ENCODE measurements at regions not wholly inside any gene's neighbourhood (a gene's known extent, or its start where the extent isn't known, plus 50 kb on each side); places are given as distances from the start of the nearest gene placed in this dataset.

DNA sequence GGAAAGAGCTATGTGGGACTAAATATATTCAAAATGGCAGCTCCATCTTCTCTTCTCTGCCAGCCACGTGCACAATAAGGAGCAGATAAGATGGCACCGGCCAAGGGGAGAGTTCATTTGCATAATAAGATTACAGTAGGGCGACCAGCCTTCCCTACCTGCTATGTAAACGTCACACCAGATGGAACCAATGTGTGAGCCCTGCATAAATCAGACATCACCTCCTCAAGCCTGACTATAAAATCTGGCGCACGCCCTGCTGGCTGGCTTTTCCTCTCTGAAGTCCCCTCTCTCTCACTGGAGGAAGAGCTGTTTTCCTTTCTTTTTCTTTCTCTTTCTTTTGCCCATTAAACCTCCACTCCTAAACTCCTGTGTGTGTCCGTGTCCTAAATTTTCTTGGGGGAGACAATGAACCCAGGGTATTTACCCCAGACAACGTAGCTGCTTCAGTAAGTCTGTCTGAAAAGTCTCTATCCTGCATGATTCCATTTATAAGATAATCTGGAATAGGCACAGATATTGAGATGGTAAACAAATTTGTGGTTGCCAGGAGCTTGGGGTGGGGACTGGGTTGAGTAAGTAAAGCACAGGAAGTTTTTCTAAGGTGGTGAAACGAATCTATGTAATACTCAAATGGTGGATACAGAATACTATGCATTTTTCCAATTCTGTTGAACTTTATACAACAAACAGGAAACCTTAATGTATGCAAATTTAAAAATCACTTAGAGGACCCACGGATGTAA is 670.0 kb upstream of the KIRREL3 start:
- TF ChIP-seq NR3C1 (IDR thresholded peaks at IDR 0.05), result no peak
- no peak for TF ChIP-seq TFCP2L1 (CRISPR knock-in tag; IDR thresholded peaks at IDR 0.05)
- no peak for TF ChIP-seq ZFP36 (IDR thresholded peaks at IDR 0.05; ENCODE audit: borderline replicate concordance, partially characterized antibody)
- TF ChIP-seq POLR2AphosphoS2 (conservative IDR thresholded peaks at IDR 0.05; ENCODE audit: low read length), result no peak
- H3K27ac ChIP-seq, result no peak overlapping the region
- ChIA-PET CTCF (no interaction called here), POLR2A (no interaction called here)
- WGBS (ENCODE audit: missing lambda C conversion rate), result 2% methylated on average over 10 of the region's 10 CpGs
- no peak for ATAC-seq
- no peak overlapping the region for H3K4me2 ChIP-seq
- no peaks in the 10 kb centered on the region for H3K9me3 ChIP-seq
- no peak for DNase-seq (ENCODE audit: low read depth in 1 of 2, low spot score in 1 of 2)
- H3K4me1 ChIP-seq, result no peaks in the 10 kb centered on the region
- no peak overlapping the region for H3K4me3 ChIP-seq
- FAIRE-seq, result no peak

- FAIRE-seq (no peak), ATAC-seq (no peak), DNase-seq (ENCODE audit: low read depth in 1 of 2, low spot score in 1 of 2) (no peak)
- ChIA-PET POLR2A (no interaction called here), CTCF (no interaction called here)
- H3K4me1 ChIP-seq, result no peaks in the 10 kb centered on the region
- 9% methylated on average over 6 of the region's 6 CpGs for WGBS (ENCODE audit: missing lambda C conversion rate)
- no peaks in the 10 kb centered on the region for H3K9me3 ChIP-seq
- H3K4me2 ChIP-seq, result no peak overlapping the region
- no peak overlapping the region for H3K4me3 ChIP-seq
- H3K27ac ChIP-seq, result no peak overlapping the region
- TF ChIP-seq GATA3 (IDR thresholded peaks at IDR 0.05; ENCODE audit: borderline replicate concordance) (no peak), MAFK (IDR thresholded peaks at IDR 0.05; ENCODE audit: partially characterized antibody) (no peak), ESRRA (IDR thresholded peaks at IDR 0.05; ENCODE audit: borderline replicate concordance, low read length) (no peak), ZFP36 (IDR thresholded peaks at IDR 0.05; ENCODE audit: borderline replicate concordance, partially characterized antibody) (no peak), FOSB (CRISPR knock-in tag; IDR thresholded peaks at IDR 0.05) (no peak), HEYL (CRISPR knock-in tag; IDR thresholded peaks at IDR 0.05) (no peak), HOXB13 (CRISPR knock-in tag; IDR thresholded peaks at IDR 0.05; ENCODE audit: low read depth) (no peak), HMGXB4 (CRISPR knock-in tag; IDR thresholded peaks at IDR 0.05; ENCODE audit: borderline replicate concordance) (no peak), SREBF2 (IDR thresholded peaks at IDR 0.05) (no peak)
Observed at GRCh38 chr11:127656116-127656836, 655.7 kb upstream of the KIRREL3 start.

DNA sequence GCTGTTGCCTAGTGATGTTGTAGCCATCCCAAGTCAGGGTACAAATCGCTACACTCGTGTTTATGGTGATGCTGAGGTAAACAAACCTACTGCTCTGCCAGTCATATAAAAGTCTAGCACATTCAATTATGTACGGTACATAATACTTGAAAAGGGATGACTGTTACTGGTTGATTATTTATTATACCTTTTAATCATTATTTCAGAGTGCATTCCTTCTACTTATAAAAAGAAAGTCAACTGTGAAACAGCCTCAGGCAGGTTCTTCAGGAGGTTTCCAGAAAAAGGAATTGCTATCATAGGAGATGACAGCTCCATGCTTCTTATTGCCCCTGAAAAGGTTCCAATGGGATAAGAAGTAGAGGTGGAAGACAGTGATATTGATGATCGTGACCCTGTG is 652.5 kb upstream of the KIRREL3 start:
- Histone ChIP-seq H3K4me2 (no peak overlapping the region), H3K4me1 (no peaks in the 10 kb centered on the region), H3K4me3 (no peak overlapping the region), H3K9me3 (no peaks in the 10 kb centered on the region), H3K27ac (no peak overlapping the region)
- no peak for TF ChIP-seq RCOR1 (IDR thresholded peaks at IDR 0.05; ENCODE audit: low read depth, low read length)
- no peak for TF ChIP-seq TFCP2L1 (CRISPR knock-in tag; IDR thresholded peaks at IDR 0.05)
- TF ChIP-seq, protein P1, sequence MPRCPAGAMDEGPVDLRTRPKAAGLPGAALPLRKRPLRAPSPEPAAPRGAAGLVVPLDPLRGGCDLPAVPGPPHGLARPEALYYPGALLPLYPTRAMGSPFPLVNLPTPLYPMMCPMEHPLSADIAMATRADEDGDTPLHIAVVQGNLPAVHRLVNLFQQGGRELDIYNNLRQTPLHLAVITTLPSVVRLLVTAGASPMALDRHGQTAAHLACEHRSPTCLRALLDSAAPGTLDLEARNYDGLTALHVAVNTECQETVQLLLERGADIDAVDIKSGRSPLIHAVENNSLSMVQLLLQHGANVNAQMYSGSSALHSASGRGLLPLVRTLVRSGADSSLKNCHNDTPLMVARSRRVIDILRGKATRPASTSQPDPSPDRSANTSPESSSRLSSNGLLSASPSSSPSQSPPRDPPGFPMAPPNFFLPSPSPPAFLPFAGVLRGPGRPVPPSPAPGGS (IDR thresholded peaks at IDR 0.05), result no peak
- TF ChIP-seq SMC3 (IDR thresholded peaks at IDR 0.05), result no peak
- TF ChIP-seq POLR2AphosphoS2 (conservative IDR thresholded peaks at IDR 0.05; ENCODE audit: low read length), result no peak
- no peak for TF ChIP-seq FOSB (CRISPR knock-in tag; IDR thresholded peaks at IDR 0.05)
- TF ChIP-seq MAZ (IDR thresholded peaks at IDR 0.05; ENCODE audit: borderline replicate concordance, low read depth, low read length), result no peak
- TF ChIP-seq CHD2 (IDR thresholded peaks at IDR 0.05; ENCODE audit: low read length, partially characterized antibody), result no peak
- TF ChIP-seq MYC (IDR thresholded peaks at IDR 0.05; ENCODE audit: borderline replicate concordance, low read length), result no peak
- TF ChIP-seq, protein P2, sequence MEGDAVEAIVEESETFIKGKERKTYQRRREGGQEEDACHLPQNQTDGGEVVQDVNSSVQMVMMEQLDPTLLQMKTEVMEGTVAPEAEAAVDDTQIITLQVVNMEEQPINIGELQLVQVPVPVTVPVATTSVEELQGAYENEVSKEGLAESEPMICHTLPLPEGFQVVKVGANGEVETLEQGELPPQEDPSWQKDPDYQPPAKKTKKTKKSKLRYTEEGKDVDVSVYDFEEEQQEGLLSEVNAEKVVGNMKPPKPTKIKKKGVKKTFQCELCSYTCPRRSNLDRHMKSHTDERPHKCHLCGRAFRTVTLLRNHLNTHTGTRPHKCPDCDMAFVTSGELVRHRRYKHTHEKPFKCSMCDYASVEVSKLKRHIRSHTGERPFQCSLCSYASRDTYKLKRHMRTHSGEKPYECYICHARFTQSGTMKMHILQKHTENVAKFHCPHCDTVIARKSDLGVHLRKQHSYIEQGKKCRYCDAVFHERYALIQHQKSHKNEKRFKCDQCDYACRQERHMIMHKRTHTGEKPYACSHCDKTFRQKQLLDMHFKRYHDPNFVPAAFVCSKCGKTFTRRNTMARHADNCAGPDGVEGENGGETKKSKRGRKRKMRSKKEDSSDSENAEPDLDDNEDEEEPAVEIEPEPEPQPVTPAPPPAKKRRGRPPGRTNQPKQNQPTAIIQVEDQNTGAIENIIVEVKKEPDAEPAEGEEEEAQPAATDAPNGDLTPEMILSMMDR (IDR thresholded peaks at IDR 0.05), result no peak
- no peak for TF ChIP-seq BHLHE40 (IDR thresholded peaks at IDR 0.05; ENCODE audit: low read depth, low read length)
- TF ChIP-seq HOXB13 (CRISPR knock-in tag; IDR thresholded peaks at IDR 0.05; ENCODE audit: low read depth), result no peak
- TF ChIP-seq RNF2 (IDR thresholded peaks at IDR 0.05; ENCODE audit: borderline replicate concordance, low read depth), result no peak
- no peak for TF ChIP-seq HMGXB4 (CRISPR knock-in tag; IDR thresholded peaks at IDR 0.05; ENCODE audit: borderline replicate concordance)
- TF ChIP-seq ZFP36 (IDR thresholded peaks at IDR 0.05; ENCODE audit: borderline replicate concordance, partially characterized antibody), result no peak
- no peak for TF ChIP-seq CHD4 (IDR thresholded peaks at IDR 0.05; ENCODE audit: borderline replicate concordance)
- 23% methylated on average over 4 of the region's 4 CpGs for WGBS (ENCODE audit: missing lambda C conversion rate)
- ATAC-seq (no peak), FAIRE-seq (no peak), DNase-seq (ENCODE audit: low read depth in 1 of 2, low spot score in 1 of 2) (no peak)
- CTCF ChIA-PET, result no interaction called here
- POLR2A ChIA-PET, result no interaction called here
